ENCODE measurements at regions not wholly inside any gene's neighbourhood (a gene's known extent, or its start where the extent isn't known, plus 50 kb on each side); places are given as distances from the start of the nearest gene placed in this dataset.

- no peak for DNase-seq
Observed at GRCh38 chr3:11919390-11919789, 72.7 kb upstream of the TAMM41 start.

GRCh38 chr3:11924518-11924917 is 77.8 kb upstream of the TAMM41 start:
- DNase-seq: no peak

GRCh38 chr3:11928381-11928780 is 75.8 kb upstream of the SYN2 start:
- DNase-seq: no peak

GRCh38 chr3:11929531-11929930 is 74.7 kb upstream of the SYN2 start:
- DNase-seq: no peak

GRCh38 chr3:11930084-11930483 is 74.1 kb upstream of the SYN2 start:
- DNase-seq: no peak

- DNase-seq: no peak
Observed at GRCh38 chr3:11932636-11933035, 71.6 kb upstream of the SYN2 start.

- no peak for DNase-seq
Observed at GRCh38 chr3:11933529-11933928, 70.7 kb upstream of the SYN2 start.

GRCh38 chr3:11944052-11944673 is 60.0 kb upstream of the SYN2 start:
- peak; percentile 47 for DNase-seq

GRCh38 chr3:11948331-11948730 is 55.9 kb upstream of the SYN2 start:
- no peak for DNase-seq

GRCh38 chr3:11948866-11949265 is 55.3 kb upstream of the SYN2 start:
- no peak for DNase-seq

- DNase-seq: no peak
Observed at GRCh38 chr3:11949351-11949750, 54.8 kb upstream of the SYN2 start.

- DNase-seq: no peak
Observed at GRCh38 chr3:11950576-11950975, 53.6 kb upstream of the SYN2 start.

GRCh38 chr3:11953350-11953749 is 50.8 kb upstream of the SYN2 start:
- DNase-seq: no peak

- no peak for DNase-seq
Observed at GRCh38 chr3:11953778-11954177, 50.4 kb upstream of the SYN2 start.

GRCh38 chr3:11954312-11954934 is 49.8 kb upstream of the SYN2 start:
- no peak for DNase-seq

All from hematopoietic multipotent progenitor cell treated with erythropoietin and hydrocortisone succinate and interleukin-3 and kit ligand, for 4 days (in vitro differentiated cells).